Activated T-cell treated with anti-CD3 and anti-CD28 coated beads, Interleukin-2, amount 50 U/mL, for 24 hours (primary cell): ENCODE measurements at regions not wholly inside any gene's neighbourhood (a gene's known extent, or its start where the extent isn't known, plus 50 kb on each side); places are given as distances from the start of the nearest gene placed in this dataset.

Source experiments
- DNase-seq: peaks from one replicate; pipeline ENCODE4 v3.0.0-alpha.2; 2020
- H3K27ac Mint-ChIP-seq: 2 replicates; pipeline ENCODE4 v1.8.0; 2020; ENCODE audit warnings: mild to moderate bottlenecking, mixed read lengths
- H3K27me3 Mint-ChIP-seq: 2 replicates; pipeline ENCODE4 v1.8.0; 2020; ENCODE audit warnings: mixed read lengths
- H3K36me3 Mint-ChIP-seq: 2 replicates; pipeline ENCODE4 v1.8.0; 2020; ENCODE audit warnings: low read depth, mixed read lengths
- H3K4me1 Mint-ChIP-seq: 2 replicates; pipeline ENCODE4 v1.8.0; 2020; ENCODE audit warnings: low read depth, mixed read lengths
- H3K4me3 Mint-ChIP-seq: 2 replicates; pipeline ENCODE4 v1.8.0; 2020; ENCODE audit warnings: mild to moderate bottlenecking, moderate library complexity, mixed read lengths
- H3K9me3 Mint-ChIP-seq: 2 replicates; pipeline ENCODE4 v1.8.0; 2020; ENCODE audit warnings: mixed read lengths

- no peaks in the 10 kb centered on the region for H3K36me3 Mint-ChIP-seq
- no peak overlapping the region for H3K4me3 Mint-ChIP-seq
- H3K9me3 Mint-ChIP-seq, result peaks cover 38% of the 10 kb centered on the region
- H3K4me1 Mint-ChIP-seq, result no peaks in the 10 kb centered on the region
- no peak overlapping the region for H3K27ac Mint-ChIP-seq
- no peak for DNase-seq
- H3K27me3 Mint-ChIP-seq, result no peaks in the 10 kb centered on the region
Measured at GRCh38 chr5:28574606-28575005, 1536.2 kb upstream of the CDH9 start.

- Mint-ChIP-seq H3K27me3 (no peaks in the 10 kb centered on the region), H3K27ac (no peak overlapping the region), H3K9me3 (peaks cover 18% of the 10 kb centered on the region), H3K4me3 (no peak overlapping the region), H3K36me3 (no peaks in the 10 kb centered on the region), H3K4me1 (no peaks in the 10 kb centered on the region)
- no peak for DNase-seq
Measured at GRCh38 chr5:28567048-28567447, 1528.7 kb upstream of the CDH9 start.

- Mint-ChIP-seq H3K36me3 (no peaks in the 10 kb centered on the region), H3K4me3 (no peak overlapping the region), H3K27me3 (no peaks in the 10 kb centered on the region), H3K27ac (no peak overlapping the region), H3K9me3 (peaks cover 20% of the 10 kb centered on the region), H3K4me1 (no peaks in the 10 kb centered on the region)
- DNase-seq, result no peak
Measured at GRCh38 chr5:28561522-28561921, 1523.1 kb upstream of the CDH9 start.

- H3K4me3 Mint-ChIP-seq, result no peak overlapping the region
- no peak overlapping the region for H3K27ac Mint-ChIP-seq
- no peaks in the 10 kb centered on the region for H3K27me3 Mint-ChIP-seq
- H3K36me3 Mint-ChIP-seq, result no peaks in the 10 kb centered on the region
- peaks cover 27% of the 10 kb centered on the region for H3K9me3 Mint-ChIP-seq
- DNase-seq, result no peak
- no peaks in the 10 kb centered on the region for H3K4me1 Mint-ChIP-seq
Measured at GRCh38 chr5:28558196-28558595, 1519.8 kb upstream of the CDH9 start.

- Mint-ChIP-seq H3K4me3 (no peak overlapping the region), H3K4me1 (no peaks in the 10 kb centered on the region), H3K27ac (no peak overlapping the region), H3K36me3 (no peaks in the 10 kb centered on the region), H3K9me3 (peaks cover 28% of the 10 kb centered on the region), H3K27me3 (no peaks in the 10 kb centered on the region)
- no peak for DNase-seq
Measured at GRCh38 chr5:28557114-28557513, 1518.7 kb upstream of the CDH9 start.

GRCh38 chr5:28549588-28549987 is 1511.2 kb upstream of the CDH9 start:
- no peaks in the 10 kb centered on the region for H3K36me3 Mint-ChIP-seq
- DNase-seq, result no peak
- H3K27ac Mint-ChIP-seq, result no peak overlapping the region
- no peaks in the 10 kb centered on the region for H3K27me3 Mint-ChIP-seq
- H3K4me3 Mint-ChIP-seq, result no peak overlapping the region
- peaks cover 30% of the 10 kb centered on the region for H3K9me3 Mint-ChIP-seq
- no peaks in the 10 kb centered on the region for H3K4me1 Mint-ChIP-seq

- peaks cover 25% of the 10 kb centered on the region for H3K9me3 Mint-ChIP-seq
- no peak overlapping the region for H3K4me3 Mint-ChIP-seq
- no peaks in the 10 kb centered on the region for H3K27me3 Mint-ChIP-seq
- DNase-seq, result no peak
- H3K27ac Mint-ChIP-seq, result no peak overlapping the region
- H3K36me3 Mint-ChIP-seq, result no peaks in the 10 kb centered on the region
- H3K4me1 Mint-ChIP-seq, result no peaks in the 10 kb centered on the region
Measured at GRCh38 chr5:28548856-28549255, 1510.5 kb upstream of the CDH9 start.

GRCh38 chr5:28544501-28544900 is 1506.1 kb upstream of the CDH9 start:
- Mint-ChIP-seq H3K4me1 (no peaks in the 10 kb centered on the region), H3K27ac (no peak overlapping the region), H3K27me3 (no peaks in the 10 kb centered on the region), H3K9me3 (peaks cover 17% of the 10 kb centered on the region), H3K4me3 (no peak overlapping the region), H3K36me3 (no peaks in the 10 kb centered on the region)
- no peak for DNase-seq

GRCh38 chr5:28543473-28544098 is 1505.2 kb upstream of the CDH9 start:
- Mint-ChIP-seq H3K36me3 (no peaks in the 10 kb centered on the region), H3K4me3 (no peak overlapping the region), H3K9me3 (peaks cover 14% of the 10 kb centered on the region), H3K27ac (no peak overlapping the region), H3K27me3 (no peaks in the 10 kb centered on the region), H3K4me1 (no peaks in the 10 kb centered on the region)
- DNase-seq, result no peak

GRCh38 chr5:28542987-28543386 is 1504.6 kb upstream of the CDH9 start:
- H3K9me3 Mint-ChIP-seq, result peaks cover 14% of the 10 kb centered on the region
- no peak overlapping the region for H3K4me3 Mint-ChIP-seq
- no peaks in the 10 kb centered on the region for H3K4me1 Mint-ChIP-seq
- no peaks in the 10 kb centered on the region for H3K36me3 Mint-ChIP-seq
- H3K27ac Mint-ChIP-seq, result no peak overlapping the region
- no peaks in the 10 kb centered on the region for H3K27me3 Mint-ChIP-seq
- DNase-seq, result no peak

GRCh38 chr5:28523888-28524635 is 1485.7 kb upstream of the CDH9 start:
- no peaks in the 10 kb centered on the region for H3K4me1 Mint-ChIP-seq
- H3K9me3 Mint-ChIP-seq, result peaks cover 33% of the 10 kb centered on the region
- H3K4me3 Mint-ChIP-seq, result no peak overlapping the region
- no peaks in the 10 kb centered on the region for H3K36me3 Mint-ChIP-seq
- no peaks in the 10 kb centered on the region for H3K27me3 Mint-ChIP-seq
- H3K27ac Mint-ChIP-seq, result no peak overlapping the region
- no peak for DNase-seq

GRCh38 chr5:28523416-28523815 is 1485.0 kb upstream of the CDH9 start:
- no peak overlapping the region for H3K4me3 Mint-ChIP-seq
- DNase-seq, result no peak
- peaks cover 28% of the 10 kb centered on the region for H3K9me3 Mint-ChIP-seq
- H3K36me3 Mint-ChIP-seq, result no peaks in the 10 kb centered on the region
- H3K27me3 Mint-ChIP-seq, result no peaks in the 10 kb centered on the region
- no peaks in the 10 kb centered on the region for H3K4me1 Mint-ChIP-seq
- no peak overlapping the region for H3K27ac Mint-ChIP-seq

GRCh38 chr5:28517691-28518090 is 1479.3 kb upstream of the CDH9 start:
- no peaks in the 10 kb centered on the region for H3K36me3 Mint-ChIP-seq
- no peak overlapping the region for H3K27ac Mint-ChIP-seq
- H3K4me3 Mint-ChIP-seq, result no peak overlapping the region
- H3K9me3 Mint-ChIP-seq, result peaks cover 21% of the 10 kb centered on the region
- no peak for DNase-seq
- no peaks in the 10 kb centered on the region for H3K4me1 Mint-ChIP-seq
- H3K27me3 Mint-ChIP-seq, result no peaks in the 10 kb centered on the region

GRCh38 chr5:28516722-28517121 is 1478.3 kb upstream of the CDH9 start:
- Mint-ChIP-seq H3K4me3 (no peak overlapping the region), H3K27me3 (no peaks in the 10 kb centered on the region), H3K9me3 (peaks cover 24% of the 10 kb centered on the region), H3K4me1 (no peaks in the 10 kb centered on the region), H3K27ac (no peak overlapping the region), H3K36me3 (no peaks in the 10 kb centered on the region)
- DNase-seq, result no peak

GRCh38 chr5:28512648-28513047 is 1474.3 kb upstream of the CDH9 start:
- no peaks in the 10 kb centered on the region for H3K36me3 Mint-ChIP-seq
- DNase-seq, result no peak
- no peak overlapping the region for H3K27ac Mint-ChIP-seq
- no peaks in the 10 kb centered on the region for H3K27me3 Mint-ChIP-seq
- H3K4me3 Mint-ChIP-seq, result no peak overlapping the region
- peaks cover 11% of the 10 kb centered on the region for H3K9me3 Mint-ChIP-seq
- H3K4me1 Mint-ChIP-seq, result no peaks in the 10 kb centered on the region
